ENCODE measurements at regions not wholly inside any gene's neighbourhood (a gene's known extent, or its start where the extent isn't known, plus 50 kb on each side); places are given as distances from the start of the nearest gene placed in this dataset.

DNA sequence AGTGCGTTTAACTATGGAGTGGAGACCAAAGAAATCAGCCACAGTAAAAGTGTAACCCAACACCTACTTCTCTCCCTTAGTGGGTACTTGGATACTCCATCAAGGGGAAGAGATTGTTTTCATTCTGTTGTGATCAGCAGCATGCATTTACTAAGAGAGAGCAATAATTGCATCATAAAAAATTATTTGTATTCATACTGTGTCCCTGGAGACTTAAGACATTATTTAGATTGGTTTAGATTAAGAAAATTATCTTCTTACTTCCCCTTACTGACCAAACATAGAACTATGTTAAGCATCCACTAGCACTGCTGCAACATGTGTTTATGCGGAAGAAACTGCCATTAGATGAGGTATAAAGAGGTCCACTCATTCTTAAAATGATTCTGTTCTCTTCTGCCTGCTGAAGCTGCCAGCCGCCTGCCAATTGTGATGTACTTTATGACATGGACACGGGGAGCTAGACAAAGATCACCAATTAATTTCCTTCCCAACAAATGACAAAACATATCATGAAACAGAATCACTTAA, 738.5 kb downstream of the DIAPH3 start:
- Histone ChIP-seq H3K79me2 (ENCODE audit: insufficient read depth, low read length) (no peaks in the 10 kb centered on the region), H4K20me1 (ENCODE audit: insufficient read depth, low read length, poor library complexity, severe bottlenecking) (no peaks in the 10 kb centered on the region), H3K9me2 (replicated peaks; ENCODE audit: low read depth, low read length) (no peaks in the 10 kb centered on the region), H3K9ac (ENCODE audit: low read depth, low read length, poor library complexity, severe bottlenecking) (no peak overlapping the region), H3K4me2 (ENCODE audit: low read depth, low read length, poor library complexity, severe bottlenecking) (no peak overlapping the region), H3K9me3 (ENCODE audit: insufficient read depth, low read depth, low read length) (no peaks in the 10 kb centered on the region), H2AFZ (ENCODE audit: low read length) (no peak overlapping the region), H3K4me3 (ENCODE audit: low read length, poor library complexity, severe bottlenecking) (no peak overlapping the region), H3K4me1 (ENCODE audit: insufficient read depth, low read length, poor library complexity, severe bottlenecking) (no peaks in the 10 kb centered on the region), H3K36me3 (ENCODE audit: insufficient read depth, low read length) (no peaks in the 10 kb centered on the region), H3K27me3 (ENCODE audit: insufficient read depth, low read length, poor library complexity, severe bottlenecking) (no peaks in the 10 kb centered on the region), H3F3A (ENCODE audit: low read depth) (no peaks in the 10 kb centered on the region)
- TF ChIP-seq, protein P1, sequence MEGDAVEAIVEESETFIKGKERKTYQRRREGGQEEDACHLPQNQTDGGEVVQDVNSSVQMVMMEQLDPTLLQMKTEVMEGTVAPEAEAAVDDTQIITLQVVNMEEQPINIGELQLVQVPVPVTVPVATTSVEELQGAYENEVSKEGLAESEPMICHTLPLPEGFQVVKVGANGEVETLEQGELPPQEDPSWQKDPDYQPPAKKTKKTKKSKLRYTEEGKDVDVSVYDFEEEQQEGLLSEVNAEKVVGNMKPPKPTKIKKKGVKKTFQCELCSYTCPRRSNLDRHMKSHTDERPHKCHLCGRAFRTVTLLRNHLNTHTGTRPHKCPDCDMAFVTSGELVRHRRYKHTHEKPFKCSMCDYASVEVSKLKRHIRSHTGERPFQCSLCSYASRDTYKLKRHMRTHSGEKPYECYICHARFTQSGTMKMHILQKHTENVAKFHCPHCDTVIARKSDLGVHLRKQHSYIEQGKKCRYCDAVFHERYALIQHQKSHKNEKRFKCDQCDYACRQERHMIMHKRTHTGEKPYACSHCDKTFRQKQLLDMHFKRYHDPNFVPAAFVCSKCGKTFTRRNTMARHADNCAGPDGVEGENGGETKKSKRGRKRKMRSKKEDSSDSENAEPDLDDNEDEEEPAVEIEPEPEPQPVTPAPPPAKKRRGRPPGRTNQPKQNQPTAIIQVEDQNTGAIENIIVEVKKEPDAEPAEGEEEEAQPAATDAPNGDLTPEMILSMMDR (conservative IDR thresholded peaks at IDR 0.05; ENCODE audit: low read length) = no peak
- TF ChIP-seq EZH2phosphoT487 (IDR thresholded peaks at IDR 0.05; ENCODE audit: borderline replicate concordance) = no peak

DNA sequence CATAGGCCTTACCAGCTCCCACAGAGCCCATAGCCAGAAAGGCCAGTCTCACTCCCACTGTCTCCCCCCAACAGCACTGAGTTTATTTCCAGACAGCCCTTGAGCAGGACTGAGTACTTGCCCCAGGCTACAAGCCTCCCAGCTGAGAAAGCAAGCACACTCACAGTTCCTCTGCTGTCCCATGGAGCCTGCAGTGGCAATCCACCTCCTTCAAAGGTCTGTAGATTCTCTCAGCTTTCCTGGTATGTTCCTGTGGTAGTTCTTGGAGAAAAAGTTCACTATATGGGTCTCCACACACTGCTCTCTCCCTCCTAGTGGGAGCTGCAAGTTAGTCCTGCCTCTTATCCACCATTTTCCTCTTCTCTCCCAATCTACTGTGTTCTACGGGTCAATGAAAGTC, 728.7 kb downstream of the DIAPH3 start:
- Histone ChIP-seq H3K9ac (ENCODE audit: low read depth, low read length, poor library complexity, severe bottlenecking) (no peak overlapping the region), H2AFZ (ENCODE audit: low read length) (no peak overlapping the region), H4K20me1 (ENCODE audit: insufficient read depth, low read length, poor library complexity, severe bottlenecking) (no peaks in the 10 kb centered on the region), H3F3A (ENCODE audit: low read depth) (no peaks in the 10 kb centered on the region), H3K36me3 (ENCODE audit: insufficient read depth, low read length) (no peaks in the 10 kb centered on the region), H3K4me3 (ENCODE audit: low read length, poor library complexity, severe bottlenecking) (no peak overlapping the region), H3K79me2 (ENCODE audit: insufficient read depth, low read length) (no peaks in the 10 kb centered on the region), H3K9me3 (ENCODE audit: insufficient read depth, low read depth, low read length) (peaks cover 16% of the 10 kb centered on the region; the same call in 1 of the 2 replicates), H3K4me2 (ENCODE audit: low read depth, low read length, poor library complexity, severe bottlenecking) (no peak overlapping the region), H3K27me3 (ENCODE audit: insufficient read depth, low read length, poor library complexity, severe bottlenecking) (no peaks in the 10 kb centered on the region), H3K9me2 (replicated peaks; ENCODE audit: low read depth, low read length) (no peaks in the 10 kb centered on the region), H3K4me1 (ENCODE audit: insufficient read depth, low read length, poor library complexity, severe bottlenecking) (peaks cover 12% of the 10 kb centered on the region)
- TF ChIP-seq, protein P1 (conservative IDR thresholded peaks at IDR 0.05; ENCODE audit: low read length) = no peak
- TF ChIP-seq EZH2phosphoT487 (IDR thresholded peaks at IDR 0.05; ENCODE audit: borderline replicate concordance) = no peak

DNA sequence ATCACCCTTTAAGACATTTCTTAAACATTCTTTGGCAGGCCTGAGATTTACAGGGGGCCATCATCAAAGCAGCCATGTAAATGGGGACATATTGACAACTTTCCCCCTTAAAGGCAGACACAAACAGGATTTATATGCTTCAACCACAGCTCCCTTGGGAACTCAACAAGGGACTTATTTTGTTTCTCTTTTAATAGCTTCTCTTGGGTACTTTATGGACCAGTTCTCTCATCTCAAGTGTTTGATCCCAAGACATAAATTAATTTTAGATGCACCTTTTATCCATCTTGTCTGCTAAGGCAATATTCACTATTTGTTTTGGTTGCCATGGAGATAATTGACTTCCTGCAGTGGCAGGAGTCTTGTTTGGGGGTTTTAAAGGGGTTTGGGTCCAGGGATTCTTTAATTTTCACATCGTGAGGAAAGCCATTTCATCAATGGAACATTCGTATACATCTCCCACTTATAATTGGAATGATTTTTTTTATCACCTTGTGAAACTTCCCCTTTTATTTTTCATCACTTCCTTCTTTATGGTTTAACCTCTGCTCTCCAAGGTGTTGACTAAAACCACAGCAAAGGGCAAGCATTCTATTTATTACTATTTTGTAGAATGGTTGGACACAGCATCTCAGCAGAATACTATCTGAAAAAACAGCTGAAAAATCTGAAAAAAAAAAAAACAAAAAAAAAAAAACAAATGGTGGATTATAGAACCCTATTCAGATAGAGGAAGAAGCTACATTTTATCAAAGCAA, 726.0 kb downstream of the DIAPH3 start:
- no peak overlapping the region for H3K4me3 ChIP-seq (ENCODE audit: low read length, poor library complexity, severe bottlenecking)
- TF ChIP-seq EZH2phosphoT487 (IDR thresholded peaks at IDR 0.05; ENCODE audit: borderline replicate concordance) = no peak
- TF ChIP-seq, protein P1 (conservative IDR thresholded peaks at IDR 0.05; ENCODE audit: low read length) = no peak
- no peaks in the 10 kb centered on the region for H3K36me3 ChIP-seq (ENCODE audit: insufficient read depth, low read length)
- peak overlapping the region; percentile 29 for H3K4me2 ChIP-seq (ENCODE audit: low read depth, low read length, poor library complexity, severe bottlenecking)
- H3F3A ChIP-seq (ENCODE audit: low read depth) = no peaks in the 10 kb centered on the region
- H3K79me2 ChIP-seq (ENCODE audit: insufficient read depth, low read length) = no peaks in the 10 kb centered on the region
- no peaks in the 10 kb centered on the region for H4K20me1 ChIP-seq (ENCODE audit: insufficient read depth, low read length, poor library complexity, severe bottlenecking)
- H3K27me3 ChIP-seq (ENCODE audit: insufficient read depth, low read length, poor library complexity, severe bottlenecking) = no peaks in the 10 kb centered on the region
- peaks cover 27% of the 10 kb centered on the region for H3K4me1 ChIP-seq (ENCODE audit: insufficient read depth, low read length, poor library complexity, severe bottlenecking)
- H3K9ac ChIP-seq (ENCODE audit: low read depth, low read length, poor library complexity, severe bottlenecking) = no peak overlapping the region
- no peak overlapping the region for H2AFZ ChIP-seq (ENCODE audit: low read length)
- H3K9me3 ChIP-seq (ENCODE audit: insufficient read depth, low read depth, low read length) = peaks cover 10% of the 10 kb centered on the region; the same call in 1 of the 2 replicates
- no peaks in the 10 kb centered on the region for H3K9me2 ChIP-seq (replicated peaks; ENCODE audit: low read depth, low read length)
